GM12864 (cell line): ENCODE measurements at regions not wholly inside any gene's neighbourhood (a gene's known extent, or its start where the extent isn't known, plus 50 kb on each side); places are given as distances from the start of the nearest gene placed in this dataset.

Experiments used
- DNase-seq: peaks from one replicate; pipeline ENCODE4 v3.0.0-alpha.2; 2011; ENCODE audit warnings: low read depth
- H3K4me3 ChIP-seq: 2 replicates; pipeline ENCODE4 v1.5.1; 2011; ENCODE audit warnings: mild to moderate bottlenecking, low read depth, low read length, control low read depth
- TF ChIP-seq, protein P1 (sequence below): IDR thresholded peaks from 2 replicates; pipeline ENCODE4 v1.5.1; 2011; ENCODE audit warnings: low read depth, mild to moderate bottlenecking, moderate library complexity, low read length, control low read depth, inconsistent platforms; ENCODE audit errors: missing control alignments

- TF ChIP-seq, protein P1, sequence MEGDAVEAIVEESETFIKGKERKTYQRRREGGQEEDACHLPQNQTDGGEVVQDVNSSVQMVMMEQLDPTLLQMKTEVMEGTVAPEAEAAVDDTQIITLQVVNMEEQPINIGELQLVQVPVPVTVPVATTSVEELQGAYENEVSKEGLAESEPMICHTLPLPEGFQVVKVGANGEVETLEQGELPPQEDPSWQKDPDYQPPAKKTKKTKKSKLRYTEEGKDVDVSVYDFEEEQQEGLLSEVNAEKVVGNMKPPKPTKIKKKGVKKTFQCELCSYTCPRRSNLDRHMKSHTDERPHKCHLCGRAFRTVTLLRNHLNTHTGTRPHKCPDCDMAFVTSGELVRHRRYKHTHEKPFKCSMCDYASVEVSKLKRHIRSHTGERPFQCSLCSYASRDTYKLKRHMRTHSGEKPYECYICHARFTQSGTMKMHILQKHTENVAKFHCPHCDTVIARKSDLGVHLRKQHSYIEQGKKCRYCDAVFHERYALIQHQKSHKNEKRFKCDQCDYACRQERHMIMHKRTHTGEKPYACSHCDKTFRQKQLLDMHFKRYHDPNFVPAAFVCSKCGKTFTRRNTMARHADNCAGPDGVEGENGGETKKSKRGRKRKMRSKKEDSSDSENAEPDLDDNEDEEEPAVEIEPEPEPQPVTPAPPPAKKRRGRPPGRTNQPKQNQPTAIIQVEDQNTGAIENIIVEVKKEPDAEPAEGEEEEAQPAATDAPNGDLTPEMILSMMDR = no peak
- H3K4me3 ChIP-seq = no peak overlapping the region
- DNase-seq = no peak
Measured at GRCh38 chr17:77786740-77787505, 171.6 kb upstream of the TNRC6C start.

DNA sequence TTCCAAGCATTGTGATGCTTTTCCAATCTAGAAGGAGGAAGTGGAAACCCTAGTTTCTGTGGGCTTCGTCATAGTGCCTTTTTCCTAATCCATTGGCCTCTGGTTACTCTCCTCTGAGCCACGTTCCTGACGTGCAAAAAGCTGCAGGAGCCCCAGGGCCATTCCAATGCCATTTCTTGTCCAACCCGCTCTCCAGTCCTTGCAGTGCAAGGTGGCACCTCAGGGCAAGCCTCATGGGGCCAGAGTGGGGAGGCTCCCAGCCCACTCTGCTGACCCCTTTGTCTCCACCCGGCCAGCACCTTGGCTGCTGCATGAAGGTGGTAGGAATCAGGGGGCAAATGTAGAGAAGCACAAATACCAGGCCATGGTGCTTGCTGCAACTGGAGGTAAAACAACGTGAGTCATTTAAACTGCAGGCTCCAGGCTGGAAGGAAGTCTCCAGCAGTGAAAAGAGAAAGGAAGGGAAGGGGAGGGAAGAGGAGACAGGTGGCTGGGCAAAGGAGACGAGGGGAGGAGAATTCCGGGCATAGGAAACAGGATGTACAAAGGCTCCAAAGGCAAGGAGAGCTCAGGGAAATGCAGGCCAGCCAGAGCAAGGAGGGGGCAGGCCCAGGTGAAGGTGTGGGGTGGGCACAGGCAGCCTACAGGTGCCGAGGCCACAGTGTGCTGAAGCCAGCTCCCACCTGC is 168.2 kb upstream of the TNRC6C start:
- DNase-seq = no peak
- H3K4me3 ChIP-seq = no peak overlapping the region
- TF ChIP-seq, protein P1 = no peak

DNA sequence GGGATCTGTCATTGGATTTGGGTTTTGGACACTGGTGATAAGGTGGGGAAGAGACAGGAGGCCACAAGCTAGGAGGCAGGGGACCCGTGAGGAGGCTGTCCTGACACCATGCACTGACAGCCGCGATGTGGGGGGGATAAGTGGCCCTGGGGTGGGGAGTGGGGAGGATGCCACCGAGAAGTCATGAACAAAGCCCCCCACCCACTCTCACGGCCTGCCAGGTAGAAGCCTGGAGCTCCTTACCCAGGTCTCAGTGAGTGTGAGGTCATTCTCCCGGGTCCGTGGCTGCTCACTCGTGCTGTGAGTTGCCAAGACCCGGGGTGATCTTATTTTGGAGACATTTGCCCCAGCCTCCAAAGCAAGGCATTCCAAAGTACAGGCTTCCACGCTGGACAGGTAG is 165.9 kb upstream of the TNRC6C start:
- TF ChIP-seq, protein P1 = no peak
- H3K4me3 ChIP-seq = no peak overlapping the region
- no peak for DNase-seq

DNA sequence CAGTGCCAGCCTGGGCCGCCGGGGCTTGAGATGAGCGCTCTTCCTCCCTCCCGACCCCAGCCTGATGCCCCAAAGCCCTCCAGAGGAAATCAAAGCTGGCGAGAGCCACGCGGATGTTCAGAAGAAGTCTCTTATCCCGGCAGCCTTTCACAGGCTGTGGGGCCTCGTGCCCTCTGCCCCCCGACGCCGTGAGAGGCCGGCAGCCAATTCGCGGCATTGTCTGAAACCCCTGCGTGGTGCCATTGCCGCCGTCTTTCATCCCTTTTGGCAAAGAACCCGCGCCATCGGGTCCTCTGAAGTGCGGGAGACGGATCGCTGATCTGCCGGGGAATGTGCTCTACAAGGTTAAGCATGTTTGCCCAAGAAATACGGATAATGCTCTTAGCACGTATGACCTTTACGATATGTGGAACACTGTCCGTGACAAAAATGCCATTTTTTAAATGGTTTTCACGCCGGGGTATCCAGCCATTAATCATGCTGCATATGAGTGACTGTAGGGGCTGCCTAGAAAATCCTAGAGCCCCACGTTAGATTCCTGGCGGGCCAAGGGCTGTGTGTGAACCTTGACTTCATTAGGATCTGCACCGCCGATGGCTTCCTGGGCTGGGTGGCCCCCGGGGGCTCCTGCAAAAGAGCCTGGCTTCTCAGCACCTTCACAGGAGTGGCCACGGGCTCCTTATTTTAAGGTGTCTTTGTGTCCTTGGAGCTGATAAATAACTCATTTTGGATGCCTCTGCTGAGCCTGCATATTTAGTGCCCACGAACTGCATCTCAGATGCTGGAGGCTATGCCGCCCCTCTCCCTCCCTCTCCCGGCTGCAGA is 165.1 kb upstream of the TNRC6C start:
- TF ChIP-seq, protein P1 = no peak
- DNase-seq = no peak
- H3K4me3 ChIP-seq = no peak overlapping the region

DNA sequence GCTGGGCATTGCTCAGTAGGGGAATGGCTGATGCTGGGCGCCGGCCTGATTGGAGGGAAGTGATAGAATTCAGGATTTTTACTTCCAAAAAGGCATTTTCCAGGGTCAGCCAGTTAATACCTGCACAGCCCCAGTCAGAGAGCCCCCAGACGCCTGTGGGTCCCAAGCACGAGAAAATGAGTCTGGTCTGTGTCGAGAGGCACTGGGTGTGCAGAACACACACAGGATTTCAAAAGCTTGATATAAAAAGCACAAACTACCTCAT is 164.6 kb upstream of the TNRC6C start:
- TF ChIP-seq, protein P1 = no peak
- no peak for DNase-seq
- H3K4me3 ChIP-seq = no peak overlapping the region

DNA sequence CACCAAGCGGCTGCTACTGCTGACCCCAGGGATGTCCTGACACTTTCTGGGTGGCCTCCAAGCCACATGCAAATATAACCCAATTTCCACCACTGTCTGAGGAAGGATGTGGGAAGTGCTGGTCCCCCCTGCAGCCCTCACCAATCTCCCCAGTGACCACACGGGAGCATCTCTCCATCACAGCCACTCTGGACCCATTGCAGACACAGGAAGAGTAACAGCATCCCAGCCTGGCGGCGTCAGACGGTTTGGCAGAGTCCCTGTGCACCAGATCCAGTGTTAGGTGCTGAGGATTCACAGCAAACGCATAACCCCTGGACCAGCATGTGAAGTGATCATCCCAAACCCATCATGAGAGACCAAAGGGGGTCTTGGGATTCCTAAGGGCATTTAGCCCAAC is 163.7 kb upstream of the TNRC6C start:
- no peak overlapping the region for H3K4me3 ChIP-seq
- DNase-seq = no peak
- TF ChIP-seq, protein P1 = no peak
